BE2C (cell line): ENCODE measurements at regions not wholly inside any gene's neighbourhood (a gene's known extent, or its start where the extent isn't known, plus 50 kb on each side); places are given as distances from the start of the nearest gene placed in this dataset.

Experiments used
- DNase-seq: peaks from one replicate; pipeline ENCODE4 v3.0.0-alpha.2; 2020
- H3K27me3 ChIP-seq: fragments of 250-450 bp; sonication (Bioruptor Pico); 2 replicates; pipeline ENCODE4 v1.5.1; 2020; ENCODE audit warnings: mild to moderate bottlenecking
- H3K36me3 ChIP-seq: fragments of 250-450 bp; sonication (Bioruptor Pico); 2 replicates; pipeline ENCODE4 v1.5.1; 2020; ENCODE audit warnings: mild to moderate bottlenecking
- H3K4me1 ChIP-seq: fragments of 250-450 bp; sonication (Bioruptor Pico); 2 replicates; pipeline ENCODE4 v1.5.1; 2020
- H3K4me3 ChIP-seq: 2 replicates; pipeline ENCODE4 v1.5.1; 2011; ENCODE audit warnings: low read depth, low read length
- H3K9me3 ChIP-seq: fragments of 250-450 bp; sonication (Bioruptor Pico); 2 replicates; pipeline ENCODE4 v1.5.1; 2020
- TF ChIP-seq, protein P1 (sequence below): IDR thresholded peaks from 2 replicates; pipeline ENCODE4 v1.5.1; 2012; ENCODE audit warnings: mild to moderate bottlenecking, low read depth, low read length

DNA sequence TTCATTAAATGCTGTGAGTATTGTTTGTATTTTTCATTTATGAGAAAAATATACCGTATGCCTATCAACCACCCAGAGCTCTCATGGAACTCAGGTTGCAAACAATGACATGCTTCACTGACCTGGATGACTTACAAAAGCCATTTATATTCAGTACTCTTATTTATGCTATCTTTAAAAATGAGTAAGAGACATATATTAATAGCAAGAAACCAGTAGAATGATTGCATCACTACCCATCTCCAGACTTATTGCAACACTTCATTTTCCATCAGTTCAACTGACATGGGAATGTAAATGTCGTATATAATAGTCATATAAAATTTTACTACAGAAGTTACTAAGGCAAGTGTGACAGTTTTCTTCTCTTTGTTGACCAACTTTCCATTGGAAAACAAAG lies 69.1 kb downstream of the OTP start:
- no peaks in the 10 kb centered on the region for H3K36me3 ChIP-seq
- H3K9me3 ChIP-seq, result no peaks in the 10 kb centered on the region
- DNase-seq, result no peak
- TF ChIP-seq, protein P1, sequence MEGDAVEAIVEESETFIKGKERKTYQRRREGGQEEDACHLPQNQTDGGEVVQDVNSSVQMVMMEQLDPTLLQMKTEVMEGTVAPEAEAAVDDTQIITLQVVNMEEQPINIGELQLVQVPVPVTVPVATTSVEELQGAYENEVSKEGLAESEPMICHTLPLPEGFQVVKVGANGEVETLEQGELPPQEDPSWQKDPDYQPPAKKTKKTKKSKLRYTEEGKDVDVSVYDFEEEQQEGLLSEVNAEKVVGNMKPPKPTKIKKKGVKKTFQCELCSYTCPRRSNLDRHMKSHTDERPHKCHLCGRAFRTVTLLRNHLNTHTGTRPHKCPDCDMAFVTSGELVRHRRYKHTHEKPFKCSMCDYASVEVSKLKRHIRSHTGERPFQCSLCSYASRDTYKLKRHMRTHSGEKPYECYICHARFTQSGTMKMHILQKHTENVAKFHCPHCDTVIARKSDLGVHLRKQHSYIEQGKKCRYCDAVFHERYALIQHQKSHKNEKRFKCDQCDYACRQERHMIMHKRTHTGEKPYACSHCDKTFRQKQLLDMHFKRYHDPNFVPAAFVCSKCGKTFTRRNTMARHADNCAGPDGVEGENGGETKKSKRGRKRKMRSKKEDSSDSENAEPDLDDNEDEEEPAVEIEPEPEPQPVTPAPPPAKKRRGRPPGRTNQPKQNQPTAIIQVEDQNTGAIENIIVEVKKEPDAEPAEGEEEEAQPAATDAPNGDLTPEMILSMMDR, result no peak
- no peaks in the 10 kb centered on the region for H3K4me1 ChIP-seq
- peaks cover 8% of the 10 kb centered on the region for H3K27me3 ChIP-seq
- H3K4me3 ChIP-seq, result no peak overlapping the region

DNA sequence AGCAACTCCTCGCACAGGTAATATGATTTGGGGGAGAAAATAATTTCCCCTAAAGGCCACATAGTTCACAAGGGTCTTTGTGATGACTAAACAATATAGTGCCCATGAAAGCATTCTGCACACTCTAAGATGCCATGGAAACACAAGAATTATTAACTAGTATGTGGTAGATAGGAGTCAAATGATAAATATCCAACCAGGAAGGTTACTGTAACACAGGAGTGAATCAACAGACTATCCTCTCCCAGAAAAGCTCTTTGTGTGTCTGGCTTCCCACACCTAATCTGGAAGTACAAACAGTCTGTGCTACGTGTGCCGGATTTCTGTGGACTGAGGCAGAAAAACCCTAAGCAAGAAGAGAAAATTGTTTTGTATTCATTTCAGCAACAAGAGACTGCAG lies 70.0 kb downstream of the OTP start:
- no peak overlapping the region for H3K4me3 ChIP-seq
- H3K36me3 ChIP-seq, result no peaks in the 10 kb centered on the region
- H3K4me1 ChIP-seq, result no peaks in the 10 kb centered on the region
- no peaks in the 10 kb centered on the region for H3K9me3 ChIP-seq
- TF ChIP-seq, protein P1, result no peak
- H3K27me3 ChIP-seq, result peaks cover 8% of the 10 kb centered on the region
- no peak for DNase-seq

DNA sequence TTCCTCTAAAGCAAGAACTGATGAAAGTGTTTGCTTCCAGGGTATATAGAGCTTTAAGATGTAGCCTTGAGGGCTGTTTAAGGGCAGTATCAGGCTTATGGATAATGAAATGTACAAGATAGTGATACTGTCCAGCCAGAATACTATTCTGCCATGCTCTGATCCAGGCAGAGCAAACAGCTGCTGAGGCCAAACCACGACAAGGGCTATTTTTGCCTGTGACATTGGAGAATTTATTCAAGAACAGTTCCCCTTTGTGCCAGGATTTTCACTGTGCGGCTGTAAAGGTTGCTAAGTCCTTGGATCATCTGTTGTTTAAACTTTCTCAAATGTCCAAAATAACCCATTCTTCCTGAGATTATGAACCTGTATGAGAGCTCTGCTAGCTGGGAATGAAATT lies 70.4 kb downstream of the OTP start:
- no peaks in the 10 kb centered on the region for H3K4me1 ChIP-seq
- no peaks in the 10 kb centered on the region for H3K9me3 ChIP-seq
- TF ChIP-seq, protein P1, result no peak
- DNase-seq, result no peak
- no peak overlapping the region for H3K4me3 ChIP-seq
- H3K27me3 ChIP-seq, result peaks cover 8% of the 10 kb centered on the region
- no peaks in the 10 kb centered on the region for H3K36me3 ChIP-seq

DNA sequence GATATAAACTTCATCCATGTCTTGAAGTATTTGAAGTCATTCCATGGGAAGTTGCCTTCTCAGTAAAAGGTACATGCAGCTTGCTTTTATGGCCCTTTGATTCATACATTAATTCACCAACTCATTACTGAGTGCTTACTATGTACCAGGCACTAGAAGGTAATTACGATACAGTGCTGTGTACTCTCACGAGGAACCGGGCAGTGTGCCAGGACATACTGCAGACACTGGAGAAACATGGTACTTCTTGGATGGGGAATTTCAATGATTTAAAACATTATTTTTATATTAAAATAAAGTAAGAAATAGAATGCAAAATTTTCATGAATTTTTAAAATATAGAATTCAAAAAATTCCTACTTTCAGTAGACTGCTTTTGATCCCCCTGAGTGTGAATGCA lies 71.4 kb upstream of the WDR41 start:
- TF ChIP-seq, protein P1, result no peak
- no peaks in the 10 kb centered on the region for H3K36me3 ChIP-seq
- H3K4me3 ChIP-seq, result no peak overlapping the region
- no peaks in the 10 kb centered on the region for H3K27me3 ChIP-seq
- peak; percentile 44 for DNase-seq
- H3K9me3 ChIP-seq, result no peaks in the 10 kb centered on the region
- H3K4me1 ChIP-seq, result no peaks in the 10 kb centered on the region

DNA sequence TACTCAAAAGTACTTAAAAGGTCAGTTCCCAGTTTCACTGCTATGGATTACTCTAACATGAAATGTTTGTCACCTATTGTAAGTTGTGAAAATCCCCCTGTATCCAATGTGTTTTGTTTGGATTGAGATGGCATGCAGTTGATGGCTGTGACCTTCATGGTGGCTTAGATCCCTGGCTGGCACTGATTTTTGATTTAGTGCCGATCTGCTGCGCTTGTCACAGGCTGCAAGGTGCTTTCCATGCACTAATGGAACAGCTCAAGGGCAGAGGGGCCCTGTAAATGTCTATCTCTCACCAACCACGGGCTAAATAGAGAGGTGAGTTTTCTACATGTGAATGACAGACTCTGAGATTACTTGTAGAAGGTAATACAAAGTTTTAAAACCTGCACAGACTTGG lies 69.8 kb upstream of the WDR41 start:
- Histone ChIP-seq H3K36me3 (no peaks in the 10 kb centered on the region), H3K27me3 (no peaks in the 10 kb centered on the region), H3K4me3 (no peak overlapping the region), H3K4me1 (no peaks in the 10 kb centered on the region), H3K9me3 (no peaks in the 10 kb centered on the region)
- TF ChIP-seq, protein P1, result no peak
- no peak for DNase-seq

DNA sequence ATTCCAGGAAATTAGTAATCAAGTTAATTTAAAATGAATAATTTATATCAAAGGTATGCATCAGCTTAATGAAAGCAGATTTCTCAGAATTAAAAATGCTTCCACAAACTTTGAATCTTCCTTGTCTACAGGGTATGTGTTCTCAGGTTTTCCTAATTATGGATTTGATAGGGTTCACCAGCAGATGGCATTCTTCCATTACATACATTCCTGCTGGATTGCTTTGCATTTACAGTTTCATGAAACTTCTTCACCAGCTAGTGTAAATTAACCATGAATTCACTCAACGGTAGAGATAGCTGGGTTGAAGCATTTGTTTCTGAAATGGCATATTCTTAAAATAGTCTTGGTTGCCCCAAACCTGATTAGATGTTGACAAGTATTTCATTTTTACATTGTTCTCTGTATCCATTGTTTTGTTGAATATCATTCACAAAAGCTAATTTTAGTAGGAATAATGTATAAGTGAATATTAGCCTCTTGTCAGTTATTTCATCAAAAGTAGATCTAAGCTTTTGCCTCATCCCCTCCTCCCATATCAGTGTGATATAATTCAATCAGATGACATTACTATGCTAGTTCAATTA lies 68.7 kb upstream of the WDR41 start:
- TF ChIP-seq, protein P1, result peak; percentile 80
- Histone ChIP-seq H3K4me1 (no peaks in the 10 kb centered on the region), H3K4me3 (no peak overlapping the region), H3K9me3 (no peaks in the 10 kb centered on the region), H3K36me3 (no peaks in the 10 kb centered on the region), H3K27me3 (no peaks in the 10 kb centered on the region)
- DNase-seq, result no peak
